SHP77 (cell line): ENCODE measurements at regions not wholly inside any gene's neighbourhood (a gene's known extent, or its start where the extent isn't known, plus 50 kb on each side); places are given as distances from the start of the nearest gene placed in this dataset.

ENCODE experiments used
- DNase-seq, 2 experiments: peaks; one replicate each; lab custom pipeline; 2025; lab: John Stamatoyannopoulos, UW

DNA sequence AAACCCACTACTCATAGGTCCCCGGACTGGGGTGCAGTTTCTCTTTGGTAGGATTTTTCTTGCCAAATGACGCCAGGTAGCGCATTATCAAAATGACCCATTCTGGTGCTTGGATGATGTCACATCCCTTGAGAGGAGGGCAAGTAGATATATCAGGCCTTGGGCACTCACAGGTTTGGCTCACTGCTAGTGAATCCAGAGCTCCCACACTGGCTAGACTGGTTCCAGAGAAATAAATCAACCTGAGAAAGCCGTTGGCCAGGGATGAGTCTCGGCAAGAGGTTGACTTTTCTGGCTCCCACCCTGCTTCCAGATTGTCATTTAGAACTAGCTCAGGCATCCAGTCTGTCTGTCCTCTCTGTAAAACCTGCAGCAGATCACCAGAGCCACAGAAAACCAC is 188.4 kb upstream of the MAF start:
- no peak for DNase-seq

- no peak for DNase-seq
Observed at GRCh38 chr16:79786389-79786788, 185.9 kb upstream of the MAF start.

GRCh38 chr16:79784007-79784406 is 183.5 kb upstream of the MAF start:
- no peak for DNase-seq

- DNase-seq, result no peak
Observed at GRCh38 chr16:79777679-79778078, 177.1 kb upstream of the MAF start.

- no peak for DNase-seq
Observed at GRCh38 chr16:79776243-79776847, 175.8 kb upstream of the MAF start.

DNA sequence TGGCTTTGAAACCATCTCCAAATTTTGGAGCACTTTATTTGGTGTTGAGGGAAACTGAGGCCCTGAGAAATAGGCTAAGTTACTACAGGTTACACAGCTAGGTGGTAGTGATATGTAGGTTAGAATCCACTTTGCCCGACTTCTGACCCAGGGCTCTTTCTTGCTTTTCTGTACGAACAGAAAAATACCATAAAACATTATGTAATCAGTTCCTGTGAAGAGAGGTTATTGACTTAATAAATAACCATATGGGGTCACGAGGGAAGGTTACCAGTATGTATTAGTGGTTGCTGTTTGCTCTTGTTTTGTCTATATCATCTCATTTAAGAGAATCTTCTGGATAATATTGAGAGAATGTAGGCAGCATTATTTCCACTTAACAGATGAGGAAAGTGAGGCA is 172.2 kb upstream of the MAF start:
- DNase-seq, result no peak

DNA sequence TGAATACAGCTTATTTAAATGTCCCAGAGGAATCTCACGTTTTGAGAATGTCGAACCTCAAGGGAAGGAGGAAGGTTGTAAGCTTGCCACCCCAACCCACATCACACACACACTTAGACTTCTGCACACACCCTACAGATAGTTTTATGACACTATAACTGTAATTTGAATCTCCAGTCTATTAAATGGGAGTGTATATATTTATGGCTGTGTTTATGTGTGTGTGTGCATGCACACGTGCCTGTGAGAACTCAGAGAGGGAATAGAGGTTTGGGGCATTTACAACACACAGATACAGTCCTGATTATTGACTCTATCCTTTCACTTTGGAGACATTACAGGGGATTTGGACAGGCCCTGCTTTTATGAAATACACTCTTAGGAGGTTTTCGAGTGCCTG is 171.5 kb upstream of the MAF start:
- no peak for DNase-seq

DNA sequence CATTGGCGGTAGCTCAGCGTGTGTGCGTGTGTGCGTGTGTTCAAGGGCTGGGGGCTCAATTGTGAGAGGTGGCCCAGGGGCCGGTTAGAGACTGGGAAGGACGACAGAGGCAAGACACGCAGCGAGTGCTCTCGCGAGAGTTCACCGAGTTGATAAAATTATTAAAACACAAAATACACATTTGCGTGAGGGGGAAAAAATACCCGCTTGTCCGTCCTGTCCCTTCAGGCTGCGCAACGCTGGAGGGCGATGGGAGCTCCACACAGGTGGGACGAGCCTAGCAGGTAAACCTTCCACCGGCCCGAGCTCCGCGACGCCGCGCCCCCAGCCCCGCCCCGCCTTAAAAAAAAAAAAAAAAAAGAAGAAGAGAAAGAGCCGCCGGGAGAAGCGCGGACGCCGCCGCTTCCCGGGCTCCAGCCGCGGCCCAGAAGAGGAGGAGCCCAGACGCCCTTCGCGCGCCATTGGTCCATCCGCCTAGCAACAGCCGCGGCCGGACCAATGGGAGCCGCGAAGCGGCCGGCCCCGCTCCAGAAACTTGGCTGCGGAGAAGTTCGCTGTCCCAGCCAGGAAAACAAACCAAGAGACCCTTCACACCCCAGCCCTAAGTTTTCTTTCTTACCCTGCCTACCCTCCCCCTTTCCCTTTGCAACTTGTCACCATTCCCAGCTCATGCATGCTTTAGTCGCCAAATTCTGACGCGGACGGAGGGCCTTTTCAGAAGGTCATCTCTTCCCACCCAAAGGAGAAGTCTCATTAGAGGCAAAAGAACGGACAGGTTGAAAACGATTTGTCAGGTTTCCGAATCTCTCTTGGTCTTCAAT is 169.9 kb upstream of the MAF start:
- no peak for DNase-seq

DNA sequence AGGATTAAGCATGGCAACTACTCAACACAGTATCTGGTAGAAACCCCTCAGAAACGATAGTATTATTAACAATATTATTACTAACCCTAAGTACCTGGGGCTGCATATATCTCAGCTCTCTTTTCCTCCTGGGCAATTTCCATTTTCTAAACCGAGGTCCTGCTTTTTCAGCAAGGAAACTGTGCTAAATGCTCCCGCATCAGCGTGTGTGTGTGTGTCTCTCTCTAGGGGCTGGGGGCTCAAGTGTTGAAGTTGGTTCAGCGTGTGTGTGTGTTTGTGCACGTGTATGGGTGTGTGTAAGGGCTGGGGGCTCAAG is 169.3 kb upstream of the MAF start:
- DNase-seq, result no peak

- DNase-seq, result no peak
Observed at GRCh38 chr16:79769270-79769927, 168.9 kb upstream of the MAF start.

DNA sequence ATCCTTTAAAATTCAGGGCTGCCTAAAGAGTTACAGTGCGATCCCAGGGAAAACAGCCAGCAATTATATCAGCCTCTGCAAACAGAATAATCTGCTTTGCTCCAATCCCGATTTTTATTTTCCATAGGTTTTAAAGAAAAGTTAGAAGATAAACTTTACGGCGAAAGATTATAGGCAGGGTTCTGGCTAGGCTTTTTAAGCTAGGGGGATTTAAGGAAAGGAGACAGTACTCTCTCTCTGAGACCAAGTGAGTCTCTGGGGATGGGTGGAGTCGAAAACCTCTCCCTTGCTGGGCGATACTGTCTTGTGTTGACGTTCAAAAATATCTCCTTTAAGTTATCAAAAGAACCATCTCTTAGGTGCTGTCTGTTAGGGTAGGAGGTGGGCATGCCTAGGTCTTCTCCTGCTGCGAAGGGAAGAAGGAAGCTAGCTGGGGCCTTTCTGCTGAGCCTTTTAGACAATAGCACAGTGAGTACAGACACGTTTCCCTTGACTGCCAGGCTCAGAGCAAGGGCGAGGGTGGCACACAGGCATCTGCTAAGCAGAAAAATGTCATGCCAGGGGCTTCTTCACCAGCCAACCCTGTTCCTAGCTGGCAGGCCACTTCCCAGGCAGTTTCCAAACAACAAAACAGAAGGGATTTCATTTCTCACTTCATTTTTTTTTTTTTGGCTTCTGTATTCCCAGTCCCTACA is 167.9 kb upstream of the MAF start:
- no peak for DNase-seq

DNA sequence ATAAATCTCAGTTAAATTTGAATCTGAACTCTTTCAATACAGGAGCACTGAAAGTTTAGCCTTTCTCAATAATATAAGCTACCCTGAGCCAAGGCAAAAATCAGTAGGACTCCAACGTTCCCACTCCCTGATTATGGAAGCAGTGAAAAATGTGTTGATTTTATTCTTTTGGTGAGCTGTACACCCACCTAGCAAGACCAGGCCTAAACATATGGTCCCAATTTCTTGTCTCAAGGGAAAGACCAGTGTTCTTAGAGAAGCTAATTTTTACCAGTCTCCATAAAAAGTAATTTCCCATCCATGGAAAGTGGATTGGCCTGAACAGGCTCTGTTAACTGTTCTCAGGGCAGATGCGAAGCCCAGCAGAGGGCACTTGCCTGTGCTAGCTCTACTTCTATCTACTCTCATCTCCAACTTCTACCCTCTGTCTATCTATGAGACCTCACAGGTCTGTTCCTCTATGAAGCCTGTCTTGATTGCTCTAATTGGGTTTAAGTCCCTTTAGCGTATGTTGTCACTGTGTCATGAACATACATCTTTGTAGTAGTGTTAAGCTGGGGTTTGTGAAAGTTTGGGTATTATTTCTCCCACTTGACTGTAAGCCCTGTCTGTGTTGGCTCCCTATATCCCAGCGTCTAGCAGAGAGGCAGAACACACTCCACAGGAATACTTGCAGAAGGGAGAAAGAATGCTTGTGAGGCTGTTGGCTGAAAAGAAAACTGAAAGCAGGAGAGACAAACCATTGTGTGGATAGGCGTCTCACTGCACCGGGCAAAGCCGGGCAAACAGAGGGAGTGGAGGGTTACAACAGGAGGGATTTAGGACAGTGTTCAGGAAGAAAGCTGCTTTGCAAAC is 167.1 kb upstream of the MAF start:
- no peak for DNase-seq

DNA sequence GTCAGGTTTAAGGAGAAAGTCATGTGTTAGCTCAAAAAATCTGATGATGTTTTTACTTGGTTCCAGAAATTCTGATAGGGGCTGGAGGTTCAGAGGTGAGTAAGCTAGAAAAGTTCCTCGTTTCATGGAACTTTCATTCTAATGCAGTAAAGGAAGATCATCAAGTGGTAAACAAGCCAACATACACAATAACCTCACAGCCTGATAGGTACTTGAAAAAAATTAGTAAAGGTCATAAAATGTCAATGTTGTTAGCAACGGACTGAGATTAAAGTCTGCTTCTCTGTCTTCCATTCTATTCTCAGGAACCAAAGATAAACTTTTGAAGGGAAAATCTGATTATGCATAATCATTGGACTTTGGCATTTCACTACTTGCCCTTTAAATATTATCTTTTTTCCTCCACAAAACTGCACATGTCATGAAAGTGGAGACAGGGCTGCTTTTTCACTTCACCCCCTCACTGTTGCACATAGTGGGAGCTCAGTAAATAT is 165.4 kb upstream of the MAF start:
- DNase-seq, result no peak

DNA sequence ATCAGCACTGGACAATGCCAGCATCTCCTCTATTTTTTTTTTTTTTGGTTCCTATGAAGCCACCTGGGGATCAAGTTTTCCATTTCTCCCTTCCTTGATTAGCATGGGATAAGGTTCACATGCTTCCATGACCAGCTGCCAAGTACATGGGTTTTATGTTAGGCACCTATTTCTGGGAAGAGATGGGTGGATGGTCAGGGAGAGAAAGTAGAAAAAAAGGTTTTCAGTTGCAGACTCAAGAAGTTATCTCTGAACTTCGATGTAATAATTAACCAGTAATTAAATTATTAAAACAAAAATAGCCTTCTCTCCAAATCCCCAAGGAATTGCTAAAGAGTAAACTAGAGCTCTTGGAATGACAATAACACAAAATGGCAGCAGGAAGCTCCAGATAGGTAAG is 164.9 kb upstream of the MAF start:
- no peak for DNase-seq

GRCh38 chr16:79764415-79765110 is 164.0 kb upstream of the MAF start:
- DNase-seq, result no peak

GRCh38 chr16:79762217-79762616 is 161.7 kb upstream of the MAF start:
- no peak for DNase-seq

DNA sequence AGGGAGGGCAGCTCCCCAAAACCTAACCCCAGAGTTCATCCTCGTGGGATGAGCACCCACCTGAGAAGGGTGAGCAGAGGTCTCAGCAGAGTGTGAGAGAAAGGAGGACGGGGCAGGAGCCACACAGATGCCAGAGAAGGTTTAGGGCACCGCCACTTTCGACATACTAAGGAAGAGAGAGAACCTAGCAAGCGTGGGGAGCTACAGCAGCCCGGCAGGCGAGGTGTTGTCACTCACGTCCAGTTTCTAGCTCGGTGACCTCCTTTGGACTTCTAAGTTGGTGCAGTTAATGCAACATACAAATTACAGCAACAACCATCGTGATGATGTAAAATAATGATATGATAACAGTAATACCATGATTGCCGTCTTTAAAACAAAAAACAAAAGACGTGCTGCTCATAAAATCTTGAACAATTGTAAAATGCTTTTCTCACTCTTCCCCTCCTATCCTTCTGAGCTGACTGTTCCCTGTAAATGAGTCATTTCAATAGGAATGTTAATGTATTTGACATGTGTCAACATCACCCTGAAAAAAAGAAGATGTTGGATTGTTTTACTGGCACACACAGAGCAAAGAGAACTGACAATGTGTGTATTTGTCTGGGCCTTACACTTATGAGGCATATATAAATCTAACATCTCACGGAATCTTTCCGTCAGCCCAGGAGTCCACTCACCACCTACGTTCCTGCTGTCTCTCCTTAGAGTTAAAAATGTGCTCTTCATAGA is 158.2 kb upstream of the MAF start:
- DNase-seq, result no peak

GRCh38 chr16:79757968-79758367 is 157.4 kb upstream of the MAF start:
- DNase-seq, result no peak

DNA sequence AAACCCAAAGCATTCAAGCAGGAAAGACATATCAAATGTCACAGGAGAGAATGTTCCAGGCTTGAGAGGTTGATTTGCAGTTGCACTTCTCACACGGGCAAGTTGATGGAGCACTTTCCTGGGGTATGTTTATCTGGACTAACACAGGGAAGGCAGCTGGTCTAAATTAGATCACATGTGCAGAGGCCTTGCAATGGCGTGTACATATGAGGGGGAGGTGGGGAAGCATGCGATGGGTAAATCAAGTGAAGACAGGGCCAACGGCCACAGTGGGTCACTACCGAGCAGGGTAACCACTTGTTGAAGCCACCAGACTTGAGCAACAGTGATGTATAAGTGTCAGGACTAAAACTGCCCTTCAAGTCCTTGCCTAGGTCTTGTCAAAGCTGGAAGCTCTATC is 156.6 kb upstream of the MAF start:
- DNase-seq, result no peak

DNA sequence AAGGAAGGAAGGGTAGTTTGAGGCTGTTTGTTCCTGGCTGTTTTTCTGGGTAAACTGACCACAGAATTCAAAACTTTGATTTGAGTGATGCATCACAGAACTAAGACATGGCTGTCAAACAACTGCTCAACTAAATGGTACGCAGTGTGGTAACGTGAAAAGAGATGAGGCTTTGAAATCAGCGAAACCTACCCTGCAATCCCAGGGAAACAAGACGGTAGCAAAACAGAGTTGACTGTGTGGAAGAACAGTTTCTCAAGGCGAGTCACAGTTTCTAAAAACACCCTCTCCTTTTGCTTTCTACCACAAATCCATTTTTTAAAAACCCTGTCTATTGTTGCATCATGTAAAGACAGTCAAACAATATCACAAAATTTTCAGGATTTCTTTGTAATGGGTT is 156.0 kb upstream of the MAF start:
- DNase-seq, result no peak

GRCh38 chr16:79754501-79754900 is 154.0 kb upstream of the MAF start:
- DNase-seq, result no peak
